ENCODE measurements at regions not wholly inside any gene's neighbourhood (a gene's known extent, or its start where the extent isn't known, plus 50 kb on each side); places are given as distances from the start of the nearest gene placed in this dataset.

GRCh38 chr2:34291076-34291475, 692.0 kb upstream of the FAM98A start:
- H3K36me3 ChIP-seq (ENCODE audit: insufficient read depth, low read length) = no peaks in the 10 kb centered on the region
- Mint-ChIP-seq H3K36me3 (ENCODE audit: low read depth, unreplicated experiment) (no peaks in the 10 kb centered on the region), H3K4me1 (ENCODE audit: low read depth, unreplicated experiment) (peaks cover 4% of the 10 kb centered on the region), H3K27me3 (ENCODE audit: low read depth, unreplicated experiment) (no peaks in the 10 kb centered on the region), H3K9me3 (ENCODE audit: unreplicated experiment) (no peaks in the 10 kb centered on the region), H3K4me3 (ENCODE audit: unreplicated experiment) (no peak overlapping the region), H3K27ac (ENCODE audit: unreplicated experiment) (no peak overlapping the region)
- H3K4me3 ChIP-seq (ENCODE audit: insufficient read depth, low read depth, low read length) = no peak overlapping the region
- no peak for FAIRE-seq
- no peak for DNase-seq (ENCODE audit: low read depth)
- H4K20me1 ChIP-seq (ENCODE audit: insufficient read depth, low read length) = no peaks in the 10 kb centered on the region
- H3K4me1 ChIP-seq (ENCODE audit: insufficient read depth, low read length) = no peaks in the 10 kb centered on the region
- H3K27ac ChIP-seq (ENCODE audit: low read depth, low read length) = no peak overlapping the region
- no peak overlapping the region for H3K9ac ChIP-seq (ENCODE audit: low read length)
- no peaks in the 10 kb centered on the region for H3K27me3 ChIP-seq (ENCODE audit: insufficient read depth, low read length)
- no peaks in the 10 kb centered on the region for H3K9me3 ChIP-seq (ENCODE audit: insufficient read depth, low read depth, low read length)
- H3K4me2 ChIP-seq (ENCODE audit: low read length) = no peak overlapping the region
- H2AFZ ChIP-seq (ENCODE audit: low read depth, low read length) = no peak overlapping the region
- TF ChIP-seq EZH2 (IDR thresholded peaks at IDR 0.05; ENCODE audit: insufficient read depth, low read length) (no peak), CTCF (IDR thresholded peaks at IDR 0.05; ENCODE audit: insufficient read depth, low read depth, low read length) (no peak)
- H3K79me2 ChIP-seq (ENCODE audit: insufficient read depth, low read length) = no peaks in the 10 kb centered on the region

GRCh38 chr2:34288016-34288415, 688.9 kb upstream of the FAM98A start:
- Histone ChIP-seq H3K9ac (ENCODE audit: low read length) (no peak overlapping the region), H3K27ac (ENCODE audit: low read depth, low read length) (no peak overlapping the region), H4K20me1 (ENCODE audit: insufficient read depth, low read length) (no peaks in the 10 kb centered on the region), H3K4me2 (ENCODE audit: low read length) (no peak overlapping the region), H3K27me3 (ENCODE audit: insufficient read depth, low read length) (no peaks in the 10 kb centered on the region), H3K4me3 (ENCODE audit: insufficient read depth, low read depth, low read length) (no peak overlapping the region), H3K36me3 (ENCODE audit: insufficient read depth, low read length) (no peaks in the 10 kb centered on the region), H2AFZ (ENCODE audit: low read depth, low read length) (no peak overlapping the region), H3K9me3 (ENCODE audit: insufficient read depth, low read depth, low read length) (no peaks in the 10 kb centered on the region), H3K4me1 (ENCODE audit: insufficient read depth, low read length) (no peaks in the 10 kb centered on the region), H3K79me2 (ENCODE audit: insufficient read depth, low read length) (no peaks in the 10 kb centered on the region)
- no peaks in the 10 kb centered on the region for H3K27me3 Mint-ChIP-seq (ENCODE audit: low read depth, unreplicated experiment)
- peaks cover 4% of the 10 kb centered on the region for H3K4me1 Mint-ChIP-seq (ENCODE audit: low read depth, unreplicated experiment)
- no peak for DNase-seq (ENCODE audit: low read depth)
- no peak overlapping the region for H3K4me3 Mint-ChIP-seq (ENCODE audit: unreplicated experiment)
- H3K27ac Mint-ChIP-seq (ENCODE audit: unreplicated experiment) = no peak overlapping the region
- no peaks in the 10 kb centered on the region for H3K36me3 Mint-ChIP-seq (ENCODE audit: low read depth, unreplicated experiment)
- peaks cover 2% of the 10 kb centered on the region for H3K9me3 Mint-ChIP-seq (ENCODE audit: unreplicated experiment)
- FAIRE-seq = no peak
- TF ChIP-seq CTCF (IDR thresholded peaks at IDR 0.05; ENCODE audit: insufficient read depth, low read depth, low read length) (no peak), EZH2 (IDR thresholded peaks at IDR 0.05; ENCODE audit: insufficient read depth, low read length) (no peak)

GRCh38 chr2:34280606-34281005, 681.5 kb upstream of the FAM98A start:
- H3K9ac ChIP-seq (ENCODE audit: low read length) = no peak overlapping the region
- TF ChIP-seq CTCF (IDR thresholded peaks at IDR 0.05; ENCODE audit: insufficient read depth, low read depth, low read length) (no peak), EZH2 (IDR thresholded peaks at IDR 0.05; ENCODE audit: insufficient read depth, low read length) (no peak)
- Mint-ChIP-seq H3K27me3 (ENCODE audit: low read depth, unreplicated experiment) (no peaks in the 10 kb centered on the region), H3K27ac (ENCODE audit: unreplicated experiment) (no peak overlapping the region), H3K9me3 (ENCODE audit: unreplicated experiment) (peaks cover 2% of the 10 kb centered on the region), H3K4me3 (ENCODE audit: unreplicated experiment) (no peak overlapping the region), H3K4me1 (ENCODE audit: low read depth, unreplicated experiment) (no peaks in the 10 kb centered on the region), H3K36me3 (ENCODE audit: low read depth, unreplicated experiment) (no peaks in the 10 kb centered on the region)
- H3K4me1 ChIP-seq (ENCODE audit: insufficient read depth, low read length) = no peaks in the 10 kb centered on the region
- no peak overlapping the region for H3K27ac ChIP-seq (ENCODE audit: low read depth, low read length)
- no peak overlapping the region for H3K4me2 ChIP-seq (ENCODE audit: low read length)
- DNase-seq (ENCODE audit: low read depth) = no peak
- H3K36me3 ChIP-seq (ENCODE audit: insufficient read depth, low read length) = no peaks in the 10 kb centered on the region
- no peaks in the 10 kb centered on the region for H3K79me2 ChIP-seq (ENCODE audit: insufficient read depth, low read length)
- no peaks in the 10 kb centered on the region for H4K20me1 ChIP-seq (ENCODE audit: insufficient read depth, low read length)
- H2AFZ ChIP-seq (ENCODE audit: low read depth, low read length) = no peak overlapping the region
- no peak overlapping the region for H3K4me3 ChIP-seq (ENCODE audit: insufficient read depth, low read depth, low read length)
- no peak for FAIRE-seq
- H3K9me3 ChIP-seq (ENCODE audit: insufficient read depth, low read depth, low read length) = no peaks in the 10 kb centered on the region
- H3K27me3 ChIP-seq (ENCODE audit: insufficient read depth, low read length) = no peaks in the 10 kb centered on the region
